Neutrophil (primary cell): ENCODE measurements at regions not wholly inside any gene's neighbourhood (a gene's known extent, or its start where the extent isn't known, plus 50 kb on each side); places are given as distances from the start of the nearest gene placed in this dataset.

Experiments used
- H3K27ac ChIP-seq: fragments of 200-600 bp; sonication (generic); 2 replicates; pipeline ENCODE4 v1.5.1; 2016; ENCODE audit warnings: mild to moderate bottlenecking, moderate library complexity
- H3K27me3 ChIP-seq: fragments of 200-600 bp; sonication (generic); 2 replicates; pipeline ENCODE4 v1.6.0; 2016; ENCODE audit warnings: mild to moderate bottlenecking
- H3K36me3 ChIP-seq: fragments of 200-600 bp; sonication (generic); 2 replicates; pipeline ENCODE4 v1.5.1; 2017
- H3K4me1 ChIP-seq, 2 experiments: fragments of 200-600 bp in 1 of 2; sonication (generic) in 1 of 2; 1 replicate in 1 of 2; 2 replicates in 1 of 2; pipeline versions ENCODE4 v1.5.1 to v1.6.1; 2013 to 2016; ENCODE audit warnings: low read depth in 1 of 2, low read length in 1 of 2, mild to moderate bottlenecking in 1 of 2, moderate library complexity in 1 of 2; ENCODE audit not compliant: control insufficient read depth in 1 of 2, insufficient read depth in 1 of 2
- H3K4me3 ChIP-seq, 2 experiments: fragments of 200-600 bp in 1 of 2; sonication (generic) in 1 of 2; 1 replicate in 1 of 2; 2 replicates in 1 of 2; pipeline ENCODE4 v1.5.1; 2013 to 2016; ENCODE audit warnings: low read depth in 1 of 2, low read length in 1 of 2, mild to moderate bottlenecking in 1 of 2, moderate library complexity in 1 of 2
- H3K9me3 ChIP-seq: fragments of 200-600 bp; sonication (generic); 2 replicates; pipeline ENCODE4 v1.5.1; 2016
- CTCF ChIP-seq: fragments of 200-600 bp; sonication (generic); IDR thresholded peaks from 2 replicates; pipeline ENCODE4 v1.5.1; 2016; ENCODE audit warnings: antibody characterized with exemption

GRCh38 chr4:3702561-3703221 lies 63.5 kb upstream of the ADRA2C start:
- Histone ChIP-seq H3K27ac (no peak overlapping the region), H3K4me1 (no peaks in the 10 kb centered on the region), H3K4me3 (no peak overlapping the region), H3K9me3 (no peaks in the 10 kb centered on the region), H3K27me3 (peaks cover 60% of the 10 kb centered on the region), H3K36me3 (no peaks in the 10 kb centered on the region)
- TF ChIP-seq CTCF: no peak

GRCh38 chr4:3701736-3702560 lies 64.2 kb upstream of the ADRA2C start:
- TF ChIP-seq CTCF: no peak
- Histone ChIP-seq H3K27me3 (peaks cover 60% of the 10 kb centered on the region), H3K36me3 (no peaks in the 10 kb centered on the region), H3K4me3 (no peak overlapping the region), H3K27ac (no peak overlapping the region), H3K9me3 (no peaks in the 10 kb centered on the region), H3K4me1 (no peaks in the 10 kb centered on the region)

- H3K27me3 ChIP-seq: peaks cover 60% of the 10 kb centered on the region
- no peak for TF ChIP-seq CTCF
- no peak overlapping the region for H3K4me3 ChIP-seq
- H3K27ac ChIP-seq: no peak overlapping the region
- no peaks in the 10 kb centered on the region for H3K9me3 ChIP-seq
- no peaks in the 10 kb centered on the region for H3K4me1 ChIP-seq
- H3K36me3 ChIP-seq: no peaks in the 10 kb centered on the region
These were observed 64.9 kb upstream of the ADRA2C start for GRCh38 chr4:3701271-3701734.

GRCh38 chr4:3700736-3701135 lies 65.4 kb upstream of the ADRA2C start:
- H3K27me3 ChIP-seq: peaks cover 60% of the 10 kb centered on the region
- H3K9me3 ChIP-seq: no peaks in the 10 kb centered on the region
- H3K4me3 ChIP-seq: no peak overlapping the region
- H3K27ac ChIP-seq: no peak overlapping the region
- H3K36me3 ChIP-seq: no peaks in the 10 kb centered on the region
- no peak for TF ChIP-seq CTCF
- no peaks in the 10 kb centered on the region for H3K4me1 ChIP-seq

DNA sequence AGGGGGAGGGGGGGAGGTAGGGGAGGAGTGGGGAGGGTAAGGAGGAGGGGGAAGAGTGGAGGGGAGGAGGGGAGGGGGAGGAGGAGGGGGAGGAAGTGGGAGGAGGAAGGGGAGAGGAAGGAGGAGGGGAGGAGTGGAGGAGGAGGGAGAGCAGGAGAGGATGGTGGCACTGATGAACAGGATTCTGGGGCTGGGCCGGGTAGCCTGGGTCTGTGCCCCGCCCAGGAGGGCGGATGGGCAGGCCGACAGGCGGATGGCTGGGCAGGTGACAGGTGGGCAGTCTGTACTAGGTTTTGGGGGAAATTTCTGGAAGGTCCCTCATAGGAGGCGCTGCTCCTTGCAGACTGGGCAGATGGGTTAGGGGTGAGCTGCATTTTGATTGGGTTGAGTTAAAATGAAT lies 66.0 kb upstream of the ADRA2C start:
- Histone ChIP-seq H3K27ac (no peak overlapping the region), H3K9me3 (no peaks in the 10 kb centered on the region), H3K4me3 (no peak overlapping the region), H3K4me1 (no peaks in the 10 kb centered on the region), H3K27me3 (peaks cover 58% of the 10 kb centered on the region), H3K36me3 (no peaks in the 10 kb centered on the region)
- no peak for TF ChIP-seq CTCF
